ENCODE measurements at regions not wholly inside any gene's neighbourhood (a gene's known extent, or its start where the extent isn't known, plus 50 kb on each side); places are given as distances from the start of the nearest gene placed in this dataset.
A peak's percentile ranks its signal among the peaks of the same experiment; 100 is the strongest.

DNA sequence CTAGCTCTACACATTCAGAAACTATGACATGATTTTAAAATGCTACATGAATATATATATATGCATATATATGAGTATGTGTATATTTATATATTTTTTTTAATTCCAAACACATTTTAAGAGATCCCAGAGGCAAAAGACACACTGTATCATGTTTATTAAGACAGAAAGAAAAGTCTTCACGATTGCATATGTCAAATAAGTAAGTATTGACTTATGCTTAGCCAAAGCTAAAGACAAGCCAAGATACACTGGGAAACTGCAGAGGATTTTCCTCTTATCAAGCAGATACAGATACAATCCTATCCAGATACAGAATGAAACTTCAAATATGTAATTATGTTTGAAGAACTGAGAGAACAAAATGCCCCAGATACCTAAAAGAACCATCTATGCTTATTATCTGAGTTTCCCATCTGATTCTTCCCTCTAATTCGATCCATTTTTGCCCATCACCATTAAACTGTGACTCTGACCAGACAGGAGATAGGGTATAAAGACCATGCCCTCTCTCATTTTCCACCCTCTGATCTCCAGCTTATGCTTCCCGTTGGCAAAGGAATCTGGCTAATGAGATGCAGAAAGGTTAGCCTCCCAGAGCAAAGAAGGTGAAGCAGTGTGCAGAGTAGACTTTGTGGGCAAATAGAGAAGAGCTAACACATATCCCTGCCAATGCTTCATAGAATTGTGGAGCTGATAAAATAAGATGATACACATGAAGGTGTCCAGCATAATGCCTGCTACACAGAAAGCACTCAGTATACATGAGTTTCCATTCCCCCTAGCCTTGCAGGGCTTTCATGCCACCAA is 131.0 kb upstream of the TARS1 start:
- Histone ChIP-seq H3K27ac (ENCODE audit: low read length) (peak overlapping the region; percentile 96), H3K36me3 (ENCODE audit: low read depth, low read length) (peaks cover 4% of the 10 kb centered on the region; the same call in 1 of the 2 replicates), H3K27me3 (ENCODE audit: low read length) (no peaks in the 10 kb centered on the region), H3K9me3 (ENCODE audit: low read length) (no peaks in the 10 kb centered on the region), H2AFZ (ENCODE audit: low read length) (no peak overlapping the region), H3K79me2 (ENCODE audit: low read length) (no peaks in the 10 kb centered on the region), H3K4me2 (ENCODE audit: low read length) (peak overlapping the region; percentile 12; the same call in 1 of the 2 replicates), H4K20me1 (ENCODE audit: low read length) (no peaks in the 10 kb centered on the region), H3K9me2 (replicated peaks; ENCODE audit: low read length) (no peaks in the 10 kb centered on the region), H3F3A (ENCODE audit: low read length, unreplicated experiment) (peaks cover 12% of the 10 kb centered on the region), H3K9ac (ENCODE audit: low read length) (peak overlapping the region; percentile 21; the same call in 1 of the 2 replicates), H3K4me1 (ENCODE audit: insufficient read depth, low read length) (peaks cover 48% of the 10 kb centered on the region), H3K4me3 (ENCODE audit: low read length) (no peak overlapping the region)
- ATAC-seq (no peak), DNase-seq (no peak)
- intact Hi-C loops (cut with micrococcal nuclease) = loop anchor here (5.0 to 10.0 kb wide), 2 partner anchors 37 to 265 kb away; no protein-coding TSS in a partner anchor
- BruUV-seq (replicated peaks) = no TSS peak
- CTCF ChIA-PET = interaction anchor here (0.7 to 1.2 kb wide), 2 partner anchors 10 to 131 kb away, joined by 3 to 5 read pairs; partner anchors contain the start of gene TARS1
- TF ChIP-seq EZH2 (IDR thresholded peaks at IDR 0.05; ENCODE audit: low read length, unreplicated experiment) (no peak), EZH2phosphoT487 (IDR thresholded peaks at IDR 0.05; ENCODE audit: borderline replicate concordance, low read length) (no peak)
- TF ChIP-seq, protein P1, sequence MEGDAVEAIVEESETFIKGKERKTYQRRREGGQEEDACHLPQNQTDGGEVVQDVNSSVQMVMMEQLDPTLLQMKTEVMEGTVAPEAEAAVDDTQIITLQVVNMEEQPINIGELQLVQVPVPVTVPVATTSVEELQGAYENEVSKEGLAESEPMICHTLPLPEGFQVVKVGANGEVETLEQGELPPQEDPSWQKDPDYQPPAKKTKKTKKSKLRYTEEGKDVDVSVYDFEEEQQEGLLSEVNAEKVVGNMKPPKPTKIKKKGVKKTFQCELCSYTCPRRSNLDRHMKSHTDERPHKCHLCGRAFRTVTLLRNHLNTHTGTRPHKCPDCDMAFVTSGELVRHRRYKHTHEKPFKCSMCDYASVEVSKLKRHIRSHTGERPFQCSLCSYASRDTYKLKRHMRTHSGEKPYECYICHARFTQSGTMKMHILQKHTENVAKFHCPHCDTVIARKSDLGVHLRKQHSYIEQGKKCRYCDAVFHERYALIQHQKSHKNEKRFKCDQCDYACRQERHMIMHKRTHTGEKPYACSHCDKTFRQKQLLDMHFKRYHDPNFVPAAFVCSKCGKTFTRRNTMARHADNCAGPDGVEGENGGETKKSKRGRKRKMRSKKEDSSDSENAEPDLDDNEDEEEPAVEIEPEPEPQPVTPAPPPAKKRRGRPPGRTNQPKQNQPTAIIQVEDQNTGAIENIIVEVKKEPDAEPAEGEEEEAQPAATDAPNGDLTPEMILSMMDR (conservative IDR thresholded peaks at IDR 0.05; ENCODE audit: low read depth, low read length) = no peak
- POLR2A ChIA-PET (ENCODE audit: unreplicated experiment) = no interaction called here

DNA sequence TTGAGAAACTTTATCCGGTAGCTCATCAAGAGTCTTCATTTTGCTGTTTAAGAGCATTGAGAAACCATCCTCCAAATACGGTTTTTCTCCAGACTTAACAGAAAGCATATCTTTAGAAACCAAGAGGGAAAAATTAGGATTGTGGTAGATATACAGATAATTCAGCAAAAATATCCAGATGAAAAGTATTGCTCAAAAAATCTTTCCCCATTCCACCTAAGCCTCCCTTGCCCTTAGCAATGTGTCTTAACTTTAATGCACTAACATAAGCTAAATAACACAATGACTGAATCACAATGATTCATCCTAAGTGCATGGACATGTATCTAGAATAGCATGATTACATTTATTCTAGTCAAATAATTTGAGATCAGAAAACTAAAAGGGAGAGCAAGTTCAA is 130.3 kb upstream of the TARS1 start:
- CTCF ChIA-PET = interaction anchor here (0.7 kb wide), 1 partner anchor 131 kb away, joined by 5 read pairs; the partner anchor contains the start of gene TARS1
- POLR2A ChIA-PET (ENCODE audit: unreplicated experiment) = no interaction called here
- Histone ChIP-seq H3K27ac (ENCODE audit: low read length) (peak overlapping the region; percentile 96), H3K4me1 (ENCODE audit: insufficient read depth, low read length) (peaks cover 49% of the 10 kb centered on the region), H3K79me2 (ENCODE audit: low read length) (no peaks in the 10 kb centered on the region), H3F3A (ENCODE audit: low read length, unreplicated experiment) (peaks cover 12% of the 10 kb centered on the region), H3K4me3 (ENCODE audit: low read length) (no peak overlapping the region), H3K9me3 (ENCODE audit: low read length) (no peaks in the 10 kb centered on the region), H3K9me2 (replicated peaks; ENCODE audit: low read length) (no peaks in the 10 kb centered on the region), H3K27me3 (ENCODE audit: low read length) (no peaks in the 10 kb centered on the region), H3K4me2 (ENCODE audit: low read length) (peak overlapping the region; percentile 12; the same call in 1 of the 2 replicates), H3K36me3 (ENCODE audit: low read depth, low read length) (peaks cover 4% of the 10 kb centered on the region; the same call in 1 of the 2 replicates), H4K20me1 (ENCODE audit: low read length) (no peaks in the 10 kb centered on the region), H2AFZ (ENCODE audit: low read length) (no peak overlapping the region), H3K9ac (ENCODE audit: low read length) (peak overlapping the region; percentile 21; the same call in 1 of the 2 replicates)
- ATAC-seq = peak; percentile 16; the same call in 1 of the 2 replicates
- DNase-seq = peak; percentile 86
- TF ChIP-seq, protein P1 (conservative IDR thresholded peaks at IDR 0.05; ENCODE audit: low read depth, low read length) = no peak
- TF ChIP-seq EZH2phosphoT487 (IDR thresholded peaks at IDR 0.05; ENCODE audit: borderline replicate concordance, low read length) (no peak), EZH2 (IDR thresholded peaks at IDR 0.05; ENCODE audit: low read length, unreplicated experiment) (no peak)
- no TSS peak for BruUV-seq (replicated peaks)
- intact Hi-C loops (cut with micrococcal nuclease) = loop anchor here (5.0 to 10.0 kb wide), 2 partner anchors 38 to 266 kb away; no protein-coding TSS in a partner anchor

Measured in PC-3 (cell line).